DMS153 (cell line): ENCODE measurements at regions not wholly inside any gene's neighbourhood (a gene's known extent, or its start where the extent isn't known, plus 50 kb on each side); places are given as distances from the start of the nearest gene placed in this dataset.

Experiments used
- DNase-seq: peaks from one replicate; lab custom pipeline; 2025; lab: John Stamatoyannopoulos, UW

- no peak for DNase-seq
Measured at GRCh38 chr13:56189439-56189838, 951.3 kb upstream of the PRR20A start.

GRCh38 chr13:56189978-56190377, 950.7 kb upstream of the PRR20A start:
- DNase-seq, result no peak

- DNase-seq, result no peak
Measured at GRCh38 chr13:56198350-56198749, 942.4 kb upstream of the PRR20A start.

GRCh38 chr13:56201834-56202233, 938.9 kb upstream of the PRR20A start:
- DNase-seq, result no peak

- no peak for DNase-seq
Measured at GRCh38 chr13:56216221-56216620, 924.5 kb upstream of the PRR20A start.

- DNase-seq, result no peak
Measured at GRCh38 chr13:56247692-56248091, 893.0 kb upstream of the PRR20A start.

GRCh38 chr13:56271686-56272085, 869.0 kb upstream of the PRR20A start:
- DNase-seq, result no peak

- no peak for DNase-seq
Measured at GRCh38 chr13:56283262-56283828, 857.4 kb upstream of the PRR20A start.

GRCh38 chr13:56299650-56300049, 841.1 kb upstream of the PRR20A start:
- DNase-seq, result no peak

GRCh38 chr13:56314765-56315164, 826.0 kb upstream of the PRR20A start:
- DNase-seq, result no peak

GRCh38 chr13:56317841-56318240, 822.9 kb upstream of the PRR20A start:
- no peak for DNase-seq

- DNase-seq, result no peak
Measured at GRCh38 chr13:56332671-56333070, 808.0 kb upstream of the PRR20A start.

- DNase-seq, result no peak
Measured at GRCh38 chr13:56335775-56336174, 804.9 kb upstream of the PRR20A start.

- no peak for DNase-seq
Measured at GRCh38 chr13:56338421-56338820, 802.3 kb upstream of the PRR20A start.

- no peak for DNase-seq
Measured at GRCh38 chr13:56347014-56347413, 793.7 kb upstream of the PRR20A start.

GRCh38 chr13:56349866-56350265, 790.9 kb upstream of the PRR20A start:
- no peak for DNase-seq

- no peak for DNase-seq
Measured at GRCh38 chr13:56351041-56351440, 789.7 kb upstream of the PRR20A start.

GRCh38 chr13:56352361-56352760, 788.4 kb upstream of the PRR20A start:
- DNase-seq, result no peak

GRCh38 chr13:56352901-56353300, 787.8 kb upstream of the PRR20A start:
- DNase-seq, result no peak

- no peak for DNase-seq
Measured at GRCh38 chr13:56356690-56357089, 784.0 kb upstream of the PRR20A start.

- DNase-seq, result no peak
Measured at GRCh38 chr13:56378566-56378965, 762.2 kb upstream of the PRR20A start.

GRCh38 chr13:56393549-56393948, 747.2 kb upstream of the PRR20A start:
- no peak for DNase-seq

GRCh38 chr13:56396318-56396717, 744.4 kb upstream of the PRR20A start:
- DNase-seq, result no peak

GRCh38 chr13:56400774-56401173, 739.9 kb upstream of the PRR20A start:
- DNase-seq, result no peak

- no peak for DNase-seq
Measured at GRCh38 chr13:56412856-56413255, 727.9 kb upstream of the PRR20A start.
